OCI-LY7 (cell line): ENCODE measurements at regions not wholly inside any gene's neighbourhood (a gene's known extent, or its start where the extent isn't known, plus 50 kb on each side); places are given as distances from the start of the nearest gene placed in this dataset.

Experiments used
- BruUV-seq: library from RNA; stranded (reverse); fragments of 400-500 nt; replicated peaks from 2 replicates; lab custom pipeline; 2021; lab: Mats Ljungman, UMichigan
- CTCF ChIA-PET: fragments of 300-600 bp; sonication (Branson Sonifier 250); formaldehyde crosslinking; loops from one replicate; lab custom pipeline; 2022; ENCODE audit warnings: antibody characterized with exemption; ENCODE audit not compliant: unreplicated experiment; lab: Charles Lee
- POLR2A ChIA-PET: fragments of 300-600 bp; sonication (Branson Sonifier 250); formaldehyde crosslinking; loops from one replicate; lab custom pipeline; 2022; ENCODE audit warnings: antibody characterized with exemption; lab: Charles Lee
- DNase-seq: peaks from one replicate; pipeline ENCODE4 v3.0.0-alpha.2; 2015; ENCODE audit warnings: low spot score
- H2AFZ ChIP-seq: fragments of 200-600 bp; sonication (generic), shearing (Covaris generic); 2 replicates; pipeline ENCODE4 v1.6.1; 2014; ENCODE audit warnings: mild to moderate bottlenecking, antibody characterized with exemption, low read length, moderate library complexity
- H3K27ac ChIP-seq: fragments of 200-600 bp; sonication (generic); 2 replicates; pipeline ENCODE4 v1.5.1; 2014; ENCODE audit warnings: mixed run types, low read depth, mild to moderate bottlenecking, moderate library complexity, low read length, inconsistent platforms; ENCODE audit not compliant: poor library complexity, severe bottlenecking
- H3K36me3 ChIP-seq: fragments of 200-600 bp; sonication (generic); 2 replicates; pipeline ENCODE4 v1.6.1; 2014; ENCODE audit warnings: mild to moderate bottlenecking, antibody characterized with exemption, low read length, moderate library complexity, mixed read lengths; ENCODE audit not compliant: insufficient read depth
- H3K4me1 ChIP-seq: fragments of 200-600 bp; sonication (generic); 2 replicates; pipeline ENCODE4 v1.5.1; 2014; ENCODE audit warnings: mild to moderate bottlenecking, low read length; ENCODE audit not compliant: insufficient read depth, poor library complexity, severe bottlenecking
- H3K4me2 ChIP-seq: fragments of 200-600 bp; sonication (generic); 2 replicates; pipeline ENCODE4 v1.6.1; 2014; ENCODE audit warnings: mild to moderate bottlenecking, low read length
- H3K4me3 ChIP-seq: fragments of 200-600 bp; sonication (generic); 2 replicates; pipeline ENCODE4 v1.5.1; 2014; ENCODE audit warnings: mild to moderate bottlenecking, low read depth, low read length; ENCODE audit not compliant: poor library complexity, severe bottlenecking
- H3K79me2 ChIP-seq: fragments of 200-600 bp; sonication (generic); 2 replicates; pipeline ENCODE4 v1.6.1; 2016; ENCODE audit warnings: low read depth, mild to moderate bottlenecking, low read length, moderate library complexity, mixed read lengths; ENCODE audit not compliant: insufficient read depth
- H3K9me2 ChIP-seq: fragments of 200-600 bp; sonication (generic); 2 replicates; pipeline ENCODE4 v1.6.1; 2016; ENCODE audit warnings: mild to moderate bottlenecking, low read length, mixed read lengths; ENCODE audit not compliant: insufficient read depth
- H3K9me3 ChIP-seq: fragments of 200-600 bp; sonication (generic); 2 replicates; pipeline ENCODE4 v1.6.1; 2014; ENCODE audit warnings: mild to moderate bottlenecking, mixed run types, low read length, mixed read lengths
- H4K20me1 ChIP-seq: fragments of 200-600 bp; sonication (generic); 2 replicates; pipeline ENCODE4 v1.6.1; 2014; ENCODE audit warnings: mild to moderate bottlenecking, antibody characterized with exemption, low read length, moderate library complexity, mixed read lengths; ENCODE audit not compliant: insufficient read depth
- EZH2phosphoT487 ChIP-seq: fragments of 200-600 bp; sonication (generic); IDR thresholded peaks from 2 replicates; pipeline ENCODE4 v1.6.1; 2018; ENCODE audit warnings: low read depth, borderline replicate concordance, mild to moderate bottlenecking, mixed run types, antibody characterized with exemption, low read length, moderate library complexity, mixed read lengths
- intact Hi-C: fragments of 100-400 bp; cut with micrococcal nuclease; formaldehyde crosslinking; loops from one replicate; pipeline ENCODE4 v1.10.0; 2022; ENCODE audit not compliant: unreplicated experiment
- TF ChIP-seq, protein P1 (sequence below): fragments of 200-600 bp; sonication (generic); conservative IDR thresholded peaks from 2 replicates; pipeline ENCODE4 v1.5.1; 2014; ENCODE audit warnings: mild to moderate bottlenecking, antibody characterized with exemption, low read length, moderate library complexity, mixed read lengths

DNA sequence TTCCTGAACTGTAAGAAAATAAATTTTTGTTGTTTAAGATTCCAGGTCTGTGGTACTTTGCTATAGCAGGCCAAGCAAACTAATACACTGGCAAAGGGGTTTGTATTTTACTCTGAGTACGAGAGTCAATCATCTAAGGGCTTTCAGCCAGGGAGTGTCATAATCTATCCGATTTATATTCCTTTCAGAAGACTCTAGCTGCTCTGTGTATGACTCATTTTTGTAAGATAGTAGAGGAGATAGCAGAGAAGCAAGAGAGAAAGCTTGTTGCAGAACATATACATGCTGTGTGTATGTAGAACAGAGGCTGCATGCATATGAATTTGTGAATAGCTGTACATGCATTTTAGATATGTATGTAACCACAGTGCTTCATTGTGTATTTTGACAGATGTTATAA is 577.9 kb upstream of the EPHA6 start:
- no peak for TF ChIP-seq EZH2phosphoT487
- TF ChIP-seq, protein P1, sequence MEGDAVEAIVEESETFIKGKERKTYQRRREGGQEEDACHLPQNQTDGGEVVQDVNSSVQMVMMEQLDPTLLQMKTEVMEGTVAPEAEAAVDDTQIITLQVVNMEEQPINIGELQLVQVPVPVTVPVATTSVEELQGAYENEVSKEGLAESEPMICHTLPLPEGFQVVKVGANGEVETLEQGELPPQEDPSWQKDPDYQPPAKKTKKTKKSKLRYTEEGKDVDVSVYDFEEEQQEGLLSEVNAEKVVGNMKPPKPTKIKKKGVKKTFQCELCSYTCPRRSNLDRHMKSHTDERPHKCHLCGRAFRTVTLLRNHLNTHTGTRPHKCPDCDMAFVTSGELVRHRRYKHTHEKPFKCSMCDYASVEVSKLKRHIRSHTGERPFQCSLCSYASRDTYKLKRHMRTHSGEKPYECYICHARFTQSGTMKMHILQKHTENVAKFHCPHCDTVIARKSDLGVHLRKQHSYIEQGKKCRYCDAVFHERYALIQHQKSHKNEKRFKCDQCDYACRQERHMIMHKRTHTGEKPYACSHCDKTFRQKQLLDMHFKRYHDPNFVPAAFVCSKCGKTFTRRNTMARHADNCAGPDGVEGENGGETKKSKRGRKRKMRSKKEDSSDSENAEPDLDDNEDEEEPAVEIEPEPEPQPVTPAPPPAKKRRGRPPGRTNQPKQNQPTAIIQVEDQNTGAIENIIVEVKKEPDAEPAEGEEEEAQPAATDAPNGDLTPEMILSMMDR = no peak
- CTCF ChIA-PET = no interaction called here
- Histone ChIP-seq H3K9me2 (no peaks in the 10 kb centered on the region), H3K36me3 (no peaks in the 10 kb centered on the region), H2AFZ (no peak overlapping the region), H3K4me2 (no peak overlapping the region), H3K4me3 (no peak overlapping the region), H3K79me2 (no peaks in the 10 kb centered on the region), H3K9me3 (no peaks in the 10 kb centered on the region), H4K20me1 (no peaks in the 10 kb centered on the region), H3K4me1 (no peaks in the 10 kb centered on the region), H3K27ac (no peak overlapping the region)
- intact Hi-C loops = no loop called here
- BruUV-seq = no TSS peak
- POLR2A ChIA-PET = interaction anchor here (0.6 kb wide), 1 partner anchor 682 kb away, joined by 10 read pairs; no protein-coding TSS in a partner anchor
- DNase-seq = no peak

DNA sequence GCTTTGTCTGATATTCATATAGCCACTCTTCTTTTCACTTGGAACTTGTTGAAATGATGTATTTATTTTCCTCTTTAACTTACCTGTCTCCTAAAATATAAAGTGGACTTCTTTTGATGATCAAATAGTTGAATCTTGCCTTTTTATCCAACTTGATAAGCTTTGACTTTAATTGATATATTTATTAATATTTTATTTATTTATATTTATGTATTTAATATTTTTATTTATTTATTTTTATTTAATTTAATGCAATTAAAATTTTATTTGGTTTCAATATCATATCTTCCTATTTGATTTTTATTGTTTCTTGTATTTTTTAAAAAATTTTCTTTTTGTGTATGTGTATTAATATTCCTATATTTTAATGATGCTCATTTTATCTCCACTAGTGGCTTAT is 555.1 kb upstream of the EPHA6 start:
- ChIA-PET POLR2A (no interaction called here), CTCF (no interaction called here)
- Histone ChIP-seq H4K20me1 (no peaks in the 10 kb centered on the region), H3K4me1 (no peaks in the 10 kb centered on the region), H3K4me2 (no peak overlapping the region), H3K79me2 (no peaks in the 10 kb centered on the region), H3K27ac (no peak overlapping the region), H2AFZ (no peak overlapping the region), H3K9me3 (no peaks in the 10 kb centered on the region), H3K9me2 (no peaks in the 10 kb centered on the region), H3K4me3 (no peak overlapping the region), H3K36me3 (no peaks in the 10 kb centered on the region)
- DNase-seq = no peak
- TF ChIP-seq, protein P1 = no peak
- no peak for TF ChIP-seq EZH2phosphoT487
- no TSS peak for BruUV-seq
- intact Hi-C loops = no loop called here

DNA sequence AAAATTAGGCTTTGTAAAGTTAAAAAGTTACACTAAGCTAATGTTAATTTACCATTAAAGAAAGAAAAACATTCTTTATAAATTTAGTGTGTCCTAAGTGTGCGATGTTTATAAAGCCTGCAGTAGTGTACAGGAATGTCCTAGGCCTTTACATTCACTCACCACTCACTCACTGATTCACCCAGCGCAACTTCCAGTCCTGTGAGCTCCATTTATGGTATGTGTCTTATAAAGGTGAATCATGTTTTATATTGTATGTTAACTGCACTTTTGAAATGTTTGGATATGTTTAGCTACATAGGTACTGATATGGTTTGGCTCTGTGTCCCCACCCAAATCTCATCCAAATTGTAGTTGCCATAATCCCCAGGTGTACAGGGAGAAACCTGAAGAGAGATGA is 549.7 kb upstream of the EPHA6 start:
- CTCF ChIA-PET = no interaction called here

More for the DNA sequence above, 549.7 kb upstream of the EPHA6 start:
- POLR2A ChIA-PET = interaction anchor here (0.6 to 0.7 kb wide), 2 partner anchors 26 to 1346 kb away, joined by 3 read pairs; no protein-coding TSS in a partner anchor
- H3K36me3 ChIP-seq = no peaks in the 10 kb centered on the region
- intact Hi-C loops = no loop called here
- TF ChIP-seq EZH2phosphoT487 = no peak
- TF ChIP-seq, protein P1 = no peak
- no peaks in the 10 kb centered on the region for H3K79me2 ChIP-seq
- no TSS peak for BruUV-seq
- no peak overlapping the region for H3K4me2 ChIP-seq
- H4K20me1 ChIP-seq = no peaks in the 10 kb centered on the region
- no peak overlapping the region for H2AFZ ChIP-seq
- H3K9me2 ChIP-seq = no peaks in the 10 kb centered on the region
- no peak overlapping the region for H3K4me3 ChIP-seq
- H3K4me1 ChIP-seq = no peaks in the 10 kb centered on the region
- no peaks in the 10 kb centered on the region for H3K9me3 ChIP-seq
- DNase-seq = no peak
- no peak overlapping the region for H3K27ac ChIP-seq
